ENCODE measurements at regions not wholly inside any gene's neighbourhood (a gene's known extent, or its start where the extent isn't known, plus 50 kb on each side); places are given as distances from the start of the nearest gene placed in this dataset.

DNA sequence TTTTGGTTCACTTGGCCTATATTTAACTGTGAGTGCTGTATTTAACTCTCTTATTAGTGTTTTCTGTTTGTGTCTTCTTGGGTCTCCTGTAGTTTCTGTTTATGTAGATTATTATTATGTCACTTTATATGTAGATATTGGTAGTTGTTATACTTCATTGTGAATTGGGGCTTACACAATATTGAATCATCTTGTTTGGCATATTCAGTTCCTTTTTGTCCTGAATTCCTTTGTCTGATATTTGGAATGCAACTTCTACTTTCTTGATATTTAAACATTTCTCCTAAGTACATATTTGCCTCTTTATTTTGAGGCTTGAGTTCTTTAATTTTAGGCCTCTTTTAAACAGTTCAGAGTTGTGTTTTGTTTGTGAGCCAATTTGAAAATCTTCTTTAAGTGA is 544.8 kb upstream of the ADGRL3 start:
- Mint-ChIP-seq H3K27ac (peak overlapping the region in 1 of 3 experiments; percentile 70; a peak in 2 of 7 replicates), H3K9me3 (peaks cover 0 to 6% of the 10 kb centered on the region in 2 experiments; a peak in 2 of 5 replicates), H3K4me1 (peaks cover 8 to 9% of the 10 kb centered on the region in 2 experiments), H3K36me3 (ENCODE audit: insufficient read depth in 1 of 3, low read depth in 3 of 3) (no peaks in the 10 kb centered on the region), H3K27me3 (ENCODE audit: low read depth) (no peaks in the 10 kb centered on the region), H3K4me3 (no peak overlapping the region)
- Histone ChIP-seq H3K9ac (ENCODE audit: extremely low read depth, insufficient read length, low read length) (no peak overlapping the region), H4K8ac (replicated peaks; ENCODE audit: insufficient read length, low read depth, low read length) (no peak overlapping the region), H2BK12ac (ENCODE audit: insufficient read length, low read depth, low read length) (no peak overlapping the region), H4K20me1 (ENCODE audit: control insufficient read depth, insufficient read depth, insufficient read length) (no peaks in the 10 kb centered on the region), H3K14ac (ENCODE audit: insufficient read depth, low read length) (no peak overlapping the region), H2BK20ac (ENCODE audit: low read depth, low read length, poor library complexity, severe bottlenecking) (no peak overlapping the region), H4K5ac (ENCODE audit: insufficient read length, low read depth, low read length) (no peak overlapping the region), H4K91ac (ENCODE audit: insufficient read length, low read depth, low read length) (no peak overlapping the region), H3K18ac (ENCODE audit: insufficient read length, low read depth, low read length) (no peak overlapping the region), H3K4me2 (ENCODE audit: insufficient read depth, insufficient read length, low read length) (no peak overlapping the region), H3K27me3 (ENCODE audit: insufficient read depth, low read length) (no peaks in the 10 kb centered on the region), H3K9me3 (ENCODE audit: control insufficient read depth, low read depth, low read length) (no peaks in the 10 kb centered on the region), H2BK15ac (ENCODE audit: low read depth, low read length) (no peak overlapping the region), H3K4me1 (ENCODE audit: insufficient read depth, low read length) (no peaks in the 10 kb centered on the region), H2BK120ac (ENCODE audit: low read depth, low read length, poor library complexity, severe bottlenecking) (no peak overlapping the region), H3K27ac (ENCODE audit: insufficient read length, low read depth, low read length) (no peak overlapping the region), H2AFZ (ENCODE audit: low read length) (no peak overlapping the region), H3K23ac (ENCODE audit: insufficient read length, low read depth, low read length) (no peak overlapping the region), H2AK5ac (ENCODE audit: insufficient read length, low read length) (no peak overlapping the region), H3K4ac (ENCODE audit: low read depth, low read length) (no peak overlapping the region), H3K79me1 (ENCODE audit: insufficient read depth, low read depth, low read length, poor library complexity, severe bottlenecking) (no peaks in the 10 kb centered on the region), H3K79me2 (ENCODE audit: insufficient read depth, low read length) (no peaks in the 10 kb centered on the region), H2BK5ac (ENCODE audit: insufficient read length, low read length) (no peak overlapping the region), H3K23me2 (ENCODE audit: insufficient read length, low read depth, low read length, poor library complexity, severe bottlenecking) (no peaks in the 10 kb centered on the region), H3K56ac (ENCODE audit: insufficient read length, low read depth, low read length) (no peak overlapping the region), H3T11ph (ENCODE audit: low read length) (no peak overlapping the region)
- no peak for DNase-seq
- TF ChIP-seq, protein P1, sequence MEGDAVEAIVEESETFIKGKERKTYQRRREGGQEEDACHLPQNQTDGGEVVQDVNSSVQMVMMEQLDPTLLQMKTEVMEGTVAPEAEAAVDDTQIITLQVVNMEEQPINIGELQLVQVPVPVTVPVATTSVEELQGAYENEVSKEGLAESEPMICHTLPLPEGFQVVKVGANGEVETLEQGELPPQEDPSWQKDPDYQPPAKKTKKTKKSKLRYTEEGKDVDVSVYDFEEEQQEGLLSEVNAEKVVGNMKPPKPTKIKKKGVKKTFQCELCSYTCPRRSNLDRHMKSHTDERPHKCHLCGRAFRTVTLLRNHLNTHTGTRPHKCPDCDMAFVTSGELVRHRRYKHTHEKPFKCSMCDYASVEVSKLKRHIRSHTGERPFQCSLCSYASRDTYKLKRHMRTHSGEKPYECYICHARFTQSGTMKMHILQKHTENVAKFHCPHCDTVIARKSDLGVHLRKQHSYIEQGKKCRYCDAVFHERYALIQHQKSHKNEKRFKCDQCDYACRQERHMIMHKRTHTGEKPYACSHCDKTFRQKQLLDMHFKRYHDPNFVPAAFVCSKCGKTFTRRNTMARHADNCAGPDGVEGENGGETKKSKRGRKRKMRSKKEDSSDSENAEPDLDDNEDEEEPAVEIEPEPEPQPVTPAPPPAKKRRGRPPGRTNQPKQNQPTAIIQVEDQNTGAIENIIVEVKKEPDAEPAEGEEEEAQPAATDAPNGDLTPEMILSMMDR (conservative IDR thresholded peaks at IDR 0.05), result no peak

Data from H9 (cell line).